Posterior cingulate gyrus (tissue), 11 donors: ENCODE measurements at regions not wholly inside any gene's neighbourhood (a gene's known extent, or its start where the extent isn't known, plus 50 kb on each side); places are given as distances from the start of the nearest gene placed in this dataset.
A peak's percentile ranks its signal among the peaks of the same experiment; 100 is the strongest.

Source experiments
- DNase-seq, 10 donors: peaks; one replicate each; pipeline versions ENCODE4 v3.0.0 to v3.0.0-alpha.2; 2020 to 2021; ENCODE audit warnings: mixed read lengths in 3 of 10
- intact Hi-C: fragments of 100-400 bp; cut with DNase I; formaldehyde crosslinking; loops from one replicate; pipeline ENCODE4 v1.15.1; 2023

DNA sequence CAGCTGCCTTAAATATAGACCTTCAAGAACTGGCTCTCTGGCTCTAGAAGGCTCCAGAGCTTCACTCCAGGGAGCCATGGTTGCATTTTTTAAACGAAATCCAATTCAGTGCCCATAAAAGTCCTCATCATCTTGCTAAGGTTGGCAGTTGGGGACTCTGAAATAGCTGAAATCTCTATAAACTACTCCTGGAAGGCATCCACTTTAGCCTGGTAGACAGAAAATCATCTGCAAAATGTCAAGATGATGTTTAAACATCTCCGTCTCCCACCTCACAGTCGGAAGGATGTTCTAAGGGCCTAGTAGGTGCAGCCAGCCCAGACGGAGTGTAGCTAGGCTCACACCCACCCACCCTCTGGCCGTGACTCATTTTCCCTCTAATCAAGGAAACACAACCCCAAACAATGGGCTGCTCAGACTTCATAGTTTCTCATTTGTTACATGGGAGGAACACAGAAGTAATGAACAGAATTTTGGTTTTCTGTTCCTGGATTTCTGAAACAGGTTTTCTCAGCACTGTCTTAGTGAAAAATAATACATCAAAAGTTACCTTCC, 235.4 kb upstream of the KAZN start:
- intact Hi-C loops: no loop called here
- no peak for DNase-seq

- intact Hi-C loops: no loop called here
- DNase-seq: no peak
Measured at GRCh38 chr1:14363707-14364413, 234.6 kb upstream of the KAZN start.

GRCh38 chr1:14365301-14365988, 233.0 kb upstream of the KAZN start:
- intact Hi-C loops: no loop called here
- DNase-seq: no peak

DNA sequence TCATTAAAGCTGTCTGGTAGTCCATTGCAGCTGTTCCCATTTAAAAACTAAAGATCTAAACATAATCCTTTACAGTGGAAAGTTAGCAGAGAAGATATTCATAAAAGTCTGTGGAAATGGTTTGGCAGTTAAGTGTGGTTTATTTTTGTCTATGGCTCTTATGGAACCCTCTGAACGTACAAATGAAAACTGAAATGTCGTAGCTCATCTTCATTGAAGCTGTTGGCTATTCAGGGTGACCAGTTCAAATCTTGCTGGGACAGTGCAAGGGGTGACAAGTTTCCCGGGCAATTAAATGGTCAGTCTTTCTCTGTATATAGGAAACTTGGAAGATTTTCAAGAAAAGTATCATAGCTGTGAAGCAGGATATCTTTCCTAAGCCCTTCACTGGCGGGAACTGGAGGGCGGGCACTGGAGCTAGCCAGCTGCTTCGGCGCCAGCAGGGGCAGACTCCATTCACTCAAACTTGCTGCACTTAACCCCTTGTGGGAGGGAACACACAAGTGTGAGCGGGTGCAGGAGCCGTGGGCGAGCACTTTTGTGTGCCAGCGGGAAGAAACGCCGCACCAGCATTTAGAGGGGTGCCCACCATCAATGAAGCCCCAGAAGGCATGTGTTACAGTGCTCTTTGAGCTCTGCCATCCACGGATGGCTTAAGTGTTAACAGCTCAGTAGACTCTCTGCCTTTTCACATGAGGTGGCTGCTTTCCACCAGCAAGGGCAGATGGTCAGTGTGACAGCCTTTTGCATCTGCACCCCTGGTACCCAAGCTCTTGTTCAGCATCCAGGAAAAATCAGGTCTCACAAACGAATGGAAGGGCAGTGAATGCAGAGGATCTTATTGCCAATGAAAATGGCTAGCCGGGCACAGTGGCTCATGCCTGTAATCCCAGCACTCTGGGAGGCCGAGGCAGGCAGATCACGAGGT, 232.1 kb upstream of the KAZN start:
- intact Hi-C loops: no loop called here
- DNase-seq: peak in 9 of 10 donors; percentile 35 to 94 (median 54)

- intact Hi-C loops: no loop called here
- no peak for DNase-seq
Measured at GRCh38 chr1:14367451-14367850, 231.0 kb upstream of the KAZN start.

GRCh38 chr1:14369526-14370213, 228.8 kb upstream of the KAZN start:
- no peak for DNase-seq
- intact Hi-C loops: no loop called here

GRCh38 chr1:14371771-14372497, 226.6 kb upstream of the KAZN start:
- intact Hi-C loops: no loop called here
- DNase-seq: no peak

DNA sequence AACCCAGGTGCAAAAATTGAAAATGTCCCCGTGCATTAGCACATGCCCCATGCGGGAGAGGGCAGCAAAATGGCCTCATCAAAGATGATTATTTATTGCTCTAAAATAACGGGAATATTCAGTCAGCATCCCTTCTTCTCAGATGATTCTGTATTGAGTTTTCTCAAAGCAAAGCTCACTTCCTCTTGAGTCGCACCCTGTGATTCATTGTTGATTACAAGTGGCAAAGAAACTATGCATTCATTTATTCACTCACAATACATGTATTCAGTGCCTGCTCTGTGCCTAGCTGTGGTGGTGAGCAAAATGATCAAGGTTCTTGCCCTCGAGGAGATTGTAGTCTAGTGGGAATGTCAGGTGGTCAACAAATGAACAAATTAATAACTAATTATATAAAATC, 226.0 kb upstream of the KAZN start:
- no peak for DNase-seq
- intact Hi-C loops: no loop called here

DNA sequence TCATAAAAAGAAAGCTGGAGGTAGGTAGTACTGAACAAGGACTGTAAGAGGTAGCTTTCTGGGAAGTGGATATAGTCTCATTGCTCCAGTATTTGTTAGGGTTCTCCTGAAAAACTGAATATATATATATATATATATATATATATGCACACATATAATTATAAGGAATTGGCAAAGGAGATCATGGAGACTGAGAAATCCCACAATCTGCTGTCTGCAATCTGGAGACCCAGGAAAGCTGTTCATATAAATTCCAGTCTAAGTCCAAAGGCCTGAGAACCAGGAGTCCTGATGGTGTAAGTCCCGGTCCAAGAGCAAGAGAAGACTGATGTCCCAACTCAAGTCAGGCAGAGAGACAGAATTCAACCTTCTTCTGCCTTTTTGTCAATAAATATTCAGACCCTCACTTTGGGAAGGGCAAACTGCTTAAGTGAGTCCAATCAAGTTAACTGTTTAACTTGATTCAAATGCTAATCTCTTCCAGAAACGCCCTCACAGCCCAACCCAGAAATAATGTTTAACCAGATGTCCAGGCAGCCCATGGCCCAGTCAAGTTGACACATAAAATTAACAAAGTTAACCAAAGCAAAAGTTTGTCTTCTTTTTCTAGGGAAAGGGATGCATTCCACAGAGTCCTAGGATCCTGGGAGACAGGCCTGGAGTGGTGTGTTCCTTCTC, 225.3 kb upstream of the KAZN start:
- intact Hi-C loops: no loop called here

DNA sequence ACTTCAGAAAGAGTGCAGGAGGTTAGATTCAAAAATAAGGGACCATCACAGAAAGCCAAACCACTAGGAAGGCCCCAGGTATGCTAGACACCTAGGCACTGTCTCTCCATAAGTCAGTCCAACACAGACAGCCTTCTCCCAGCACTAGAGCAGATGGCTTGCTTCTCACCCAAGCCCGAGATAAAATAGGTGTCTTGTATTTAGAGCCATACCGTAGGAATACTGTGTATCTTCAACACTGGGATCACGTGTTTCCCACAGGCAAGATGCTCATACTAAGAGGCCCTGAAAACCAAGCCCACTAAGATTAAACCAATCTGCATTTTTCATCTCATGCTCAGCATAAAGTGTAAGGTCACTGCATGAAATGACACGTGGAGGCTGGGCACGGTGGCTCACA, 223.3 kb upstream of the KAZN start:
- DNase-seq: no peak
- intact Hi-C loops: no loop called here

More for the DNA sequence above, 225.3 kb upstream of the KAZN start:
- no peak for DNase-seq

DNA sequence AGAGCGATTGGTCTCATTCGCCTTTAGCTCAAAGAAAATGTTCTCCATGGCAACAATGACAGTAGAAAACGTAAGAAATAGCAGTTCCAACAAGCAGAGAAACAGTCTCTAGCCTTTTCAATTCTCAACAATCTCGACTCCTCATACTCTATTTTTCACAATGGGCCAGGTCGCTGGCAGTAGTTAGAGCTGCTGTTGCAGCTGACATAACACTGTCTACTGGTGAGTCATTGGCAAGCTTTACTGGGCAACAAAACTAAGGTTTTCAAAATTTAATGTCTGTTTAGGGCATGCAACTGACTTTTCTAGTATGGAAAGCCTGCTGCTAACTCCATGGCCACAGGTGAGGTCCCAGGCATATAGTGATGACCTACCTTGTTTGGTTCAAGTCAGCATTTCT, 221.1 kb upstream of the KAZN start:
- intact Hi-C loops: no loop called here
- peak in 1 of 10 donors; percentile 13 for DNase-seq

- intact Hi-C loops: no loop called here
- DNase-seq: no peak
Measured at GRCh38 chr1:14380408-14380807, 218.1 kb upstream of the KAZN start.

DNA sequence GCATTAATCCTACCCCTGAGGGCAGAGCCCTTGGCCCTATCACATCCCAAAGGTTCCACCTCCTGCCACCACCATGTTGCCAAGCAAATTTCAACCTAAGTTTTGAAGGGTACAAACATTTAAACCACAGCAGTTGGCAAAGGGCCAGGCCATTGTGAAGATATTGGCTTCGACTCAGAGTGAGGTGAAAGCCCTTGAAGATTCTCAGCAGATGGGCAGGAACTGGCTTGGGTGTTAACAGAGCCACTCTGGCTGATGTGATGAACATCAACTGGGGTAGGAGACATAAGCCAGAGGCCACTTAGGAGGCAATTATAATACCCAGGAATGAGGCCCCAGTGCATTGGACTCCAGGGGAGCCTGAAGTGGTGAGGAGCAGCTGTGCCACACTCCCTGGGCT, 207.7 kb upstream of the KAZN start:
- intact Hi-C loops: no loop called here
- no peak for DNase-seq

DNA sequence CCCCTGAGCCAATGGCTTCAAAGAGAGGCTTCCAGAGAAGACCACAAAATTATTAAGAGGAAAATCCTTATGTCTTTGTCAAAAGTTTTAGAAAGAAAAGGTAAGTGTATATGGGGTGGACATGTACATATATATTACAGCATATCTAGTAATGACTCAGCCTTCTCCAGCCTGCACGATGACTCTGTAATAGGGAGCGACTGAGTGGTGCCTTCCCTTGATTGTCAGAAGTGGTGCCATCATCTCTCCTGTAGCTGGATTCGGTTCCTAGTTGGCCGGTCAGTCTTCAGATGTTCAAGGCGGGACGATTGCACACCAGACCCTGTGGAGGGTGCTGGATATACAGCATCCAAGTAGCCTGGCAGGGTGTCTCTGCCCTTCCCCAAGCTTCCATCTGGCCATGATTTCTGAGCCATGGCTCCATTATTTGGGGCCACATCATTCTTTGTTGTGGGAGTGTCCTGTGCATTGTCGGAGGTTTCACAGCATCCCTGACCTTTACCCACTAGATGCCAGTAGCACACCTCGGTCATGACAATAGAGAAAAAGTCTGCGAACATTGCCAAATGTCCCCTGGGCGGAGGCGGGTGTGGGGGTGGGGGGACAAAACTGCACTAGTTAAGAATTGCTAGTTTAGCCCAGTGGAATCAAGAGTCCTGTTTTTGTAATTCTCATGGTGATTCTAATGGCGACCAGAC, 206.2 kb upstream of the KAZN start:
- DNase-seq: no peak
- intact Hi-C loops: no loop called here

GRCh38 chr1:14392859-14393365, 205.6 kb upstream of the KAZN start:
- no peak for DNase-seq
- intact Hi-C loops: no loop called here

DNA sequence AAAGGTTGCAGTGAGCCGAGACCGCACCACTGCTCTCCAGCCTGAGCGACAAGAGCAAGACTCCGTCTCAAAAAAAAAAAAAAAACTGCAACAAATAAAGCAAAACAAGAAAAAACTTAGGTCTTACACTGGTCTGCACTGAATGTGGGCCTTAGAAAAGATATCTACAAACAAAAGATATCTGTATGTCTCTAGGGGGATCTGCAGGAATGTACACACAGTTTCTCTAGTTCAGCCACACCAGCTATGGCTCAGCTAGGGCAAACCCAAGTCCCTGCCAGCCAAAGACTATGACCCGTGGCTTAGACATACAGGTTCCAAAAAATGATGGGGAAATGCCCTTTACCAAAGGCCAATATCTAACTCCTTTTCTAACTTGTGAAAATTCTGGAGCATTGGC, 202.4 kb upstream of the KAZN start:
- intact Hi-C loops: no loop called here
- DNase-seq: no peak

DNA sequence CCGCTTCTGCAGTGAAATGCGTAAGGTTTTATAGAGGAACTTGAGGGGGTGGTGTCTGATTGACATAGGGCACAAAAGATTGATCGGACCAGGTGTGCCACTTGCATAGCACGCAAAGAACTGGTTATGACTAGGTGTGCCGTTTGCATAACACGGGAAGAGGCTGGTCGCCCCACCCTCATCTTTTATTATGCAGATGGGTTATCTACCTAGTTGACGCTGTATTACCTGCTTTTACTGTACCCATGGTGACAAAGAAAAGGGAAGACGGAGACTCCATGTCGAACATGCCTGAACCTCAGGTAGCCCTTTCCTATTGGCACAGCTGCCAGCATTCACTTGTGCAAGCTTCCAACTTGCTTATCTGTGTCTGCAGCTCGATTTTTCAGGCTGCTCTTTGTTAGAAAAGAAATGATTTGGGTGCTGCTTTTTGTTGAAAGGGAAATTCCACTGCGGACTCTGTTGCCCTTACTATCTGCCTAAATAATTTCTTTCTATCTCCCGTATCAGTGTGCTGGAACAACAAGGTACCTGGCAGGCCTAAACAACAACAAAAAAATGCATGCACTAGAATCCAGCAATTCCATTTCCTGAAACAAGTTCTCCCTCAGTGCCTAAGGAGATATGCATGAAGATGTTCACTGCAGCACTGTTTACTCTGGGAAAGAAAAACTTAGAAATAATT, 194.4 kb upstream of the KAZN start:
- DNase-seq: no peak
- intact Hi-C loops: no loop called here

GRCh38 chr1:14404862-14405301, 193.6 kb upstream of the KAZN start:
- intact Hi-C loops: no loop called here

More at GRCh38 chr1:14404862-14405301, 193.6 kb upstream of the KAZN start:
- no peak for DNase-seq
